HepG2 (cell line): ENCODE measurements at regions not wholly inside any gene's neighbourhood (a gene's known extent, or its start where the extent isn't known, plus 50 kb on each side); places are given as distances from the start of the nearest gene placed in this dataset.
A peak's percentile ranks its signal among the peaks of the same experiment; 100 is the strongest.

ENCODE experiments used
- ATAC-seq: fragments of 200-7000 bp; cut with Tn5 transposase; 3 replicates; pipeline ENCODE4 v1.9.1; 2020; ENCODE audit warnings: mild to moderate bottlenecking, moderate library complexity
- BruUV-seq: library from RNA; stranded (reverse); fragments of 400-500 nt; replicated peaks from 2 replicates; lab custom pipeline; 2021; lab: Mats Ljungman, UMichigan
- CTCF ChIA-PET: fragments of 300-600 bp; formaldehyde crosslinking; extraction: SDS; loops from one replicate; lab custom pipeline; 2021; ENCODE audit warnings: low total read pairs, inconsistent platforms, low intra/inter-chr PET ratio; lab: Yijun Ruan, JAX
- POLR2A ChIA-PET: fragments of 350-600 bp; sonication (Branson Sonifier 250); formaldehyde crosslinking; loops from one replicate; lab custom pipeline; 2020; ENCODE audit warnings: antibody characterized with exemption, inconsistent platforms; lab: Yijun Ruan, JAX
- DNase-seq: peaks from one replicate; pipeline ENCODE4 v3.0.0-alpha.2; 2015; ENCODE audit warnings: low spot score
- FAIRE-seq: peaks from 3 replicates; lab custom pipeline; 2011; peaks lifted over from hg19 to GRCh38; lab: Jason Lieb, UNC
- H2AFZ ChIP-seq: one replicate; pipeline ENCODE4 v1.6.1; 2011; ENCODE audit warnings: low read length, inconsistent platforms
- H3K27ac ChIP-seq: fragments of 300-600 bp; 3 replicates; pipeline ENCODE4 v1.8.0; 2011; ENCODE audit warnings: mixed run types, mild to moderate bottlenecking, mixed read lengths, low read length, inconsistent platforms; ENCODE audit not compliant: insufficient read depth; ENCODE audit errors: extremely low read length
- H3K27me3 ChIP-seq, 2 experiments: fragments of 200-600 bp in 1 of 2; 2 replicates in 1 of 2; 3 replicates in 1 of 2; pipeline versions ENCODE4 v1.6.0 to v1.8.0; 2011; ENCODE audit warnings: low read length in 2 of 2, mild to moderate bottlenecking in 2 of 2, moderate library complexity in 2 of 2, inconsistent platforms in 1 of 2; ENCODE audit not compliant: insufficient read depth in 2 of 2, control insufficient read depth in 1 of 2
- H3K36me3 ChIP-seq, 2 experiments: fragments of 200-600 bp in 1 of 2; replicated peaks in 1 of 2; 2 replicates in 1 of 2; 3 replicates in 1 of 2; pipeline versions ENCODE4 v1.5.1 to v1.8.0; 2011; ENCODE audit warnings: low read length in 2 of 2, inconsistent platforms in 1 of 2; ENCODE audit not compliant: insufficient read depth in 2 of 2, control insufficient read depth in 1 of 2
- H3K4me1 ChIP-seq: 2 replicates; pipeline ENCODE4 v1.5.1; 2012; ENCODE audit warnings: low read length, inconsistent platforms; ENCODE audit not compliant: insufficient read depth
- H3K4me2 ChIP-seq: 2 replicates; pipeline ENCODE4 v1.6.0; 2011; ENCODE audit warnings: low read depth, low read length, inconsistent platforms
- H3K4me3 ChIP-seq, 3 experiments: fragments of 200-600 bp in 1 of 3; sonication (generic), shearing (Covaris generic) in 1 of 3; replicated peaks in 1 of 3; 2 replicates each; pipeline ENCODE4 v1.5.1; 2011 to 2016; ENCODE audit warnings: low read length in 3 of 3, inconsistent platforms in 2 of 3, low read depth in 2 of 3, mild to moderate bottlenecking in 2 of 3, control low read depth in 1 of 3, mixed read lengths in 1 of 3; ENCODE audit not compliant: insufficient read depth in 1 of 3
- H3K79me2 ChIP-seq: one replicate; pipeline ENCODE4 v1.6.1; 2011; ENCODE audit warnings: low read length, inconsistent platforms; ENCODE audit not compliant: insufficient read depth
- H3K9ac ChIP-seq: 2 replicates; pipeline ENCODE4 v1.6.0; 2011; ENCODE audit warnings: mild to moderate bottlenecking, low read depth, low read length, inconsistent platforms; ENCODE audit not compliant: insufficient read depth
- H3K9me3 ChIP-seq: 2 replicates; pipeline ENCODE4 v1.5.1; 2012; ENCODE audit warnings: mild to moderate bottlenecking, low read length
- H4K20me1 ChIP-seq: 2 replicates; pipeline ENCODE4 v1.6.0; 2011; ENCODE audit warnings: inconsistent platforms, mild to moderate bottlenecking, low read length, moderate library complexity; ENCODE audit not compliant: insufficient read depth
- ATF7 ChIP-seq, 2 experiments: fragments of 450-650 bp in 1 of 2; sonication (generic) in 1 of 2; formaldehyde crosslinking in 1 of 2; IDR thresholded peaks; 2 replicates each; pipeline versions ENCODE4 v1.4.0 to v1.6.1; 2016 to 2020; ENCODE audit warnings: antibody characterized with exemption in 1 of 2, mild to moderate bottlenecking in 1 of 2, missing genetic modification reagents in 1 of 2
- CEBPB ChIP-seq: IDR thresholded peaks from 2 replicates; pipeline ENCODE4 v1.6.1; 2011; ENCODE audit warnings: low read depth, low read length, improper control_type of control experiment, borderline replicate concordance
- ZBTB3 ChIP-seq: sonication (generic); formaldehyde crosslinking; IDR thresholded peaks from 2 replicates; pipeline ENCODE4 v1.4.0; 2020; ENCODE audit warnings: low read depth, mild to moderate bottlenecking, moderate library complexity, missing genetic modification reagents, borderline replicate concordance
- ZNF331 ChIP-seq: sonication (generic); formaldehyde crosslinking; IDR thresholded peaks from 2 replicates; pipeline ENCODE4 v1.4.0; 2020; ENCODE audit warnings: missing genetic modification reagents
- ZNF431 ChIP-seq: sonication (generic); formaldehyde crosslinking; IDR thresholded peaks from 2 replicates; pipeline ENCODE4 v1.9.0; 2022; ENCODE audit warnings: missing genetic modification reagents, low read depth, mild to moderate bottlenecking, borderline replicate concordance
- ZNF446 ChIP-seq: sonication (generic); formaldehyde crosslinking; IDR thresholded peaks from 2 replicates; pipeline ENCODE4 v1.5.0; 2020; ENCODE audit warnings: mild to moderate bottlenecking, missing genetic modification reagents
- WGBS: methylation state at CpG from one replicate; pipeline ENCODE4 v1.1.6; 2017; ENCODE audit warnings: low lambda C conversion rate; 5-methylcytosine and 5-hydroxymethylcytosine counted together
- in situ Hi-C: cut with HindIII; loops from 2 replicates; pipeline ENCODE4 v1.10.0; 2017; ENCODE audit warnings: low pct_unique_long_range_greater_than_20kb; ENCODE audit not compliant: extremely low pct_ligation_motif_present
- intact Hi-C: fragments of 100-400 bp; cut with micrococcal nuclease; formaldehyde crosslinking; loops from one replicate; pipeline ENCODE4 v1.10.0; 2022; ENCODE audit not compliant: unreplicated experiment
- TF ChIP-seq, protein P1 (sequence below): fragments of 450-650 bp; IDR thresholded peaks from 2 replicates; pipeline ENCODE4 v1.6.1; 2016

DNA sequence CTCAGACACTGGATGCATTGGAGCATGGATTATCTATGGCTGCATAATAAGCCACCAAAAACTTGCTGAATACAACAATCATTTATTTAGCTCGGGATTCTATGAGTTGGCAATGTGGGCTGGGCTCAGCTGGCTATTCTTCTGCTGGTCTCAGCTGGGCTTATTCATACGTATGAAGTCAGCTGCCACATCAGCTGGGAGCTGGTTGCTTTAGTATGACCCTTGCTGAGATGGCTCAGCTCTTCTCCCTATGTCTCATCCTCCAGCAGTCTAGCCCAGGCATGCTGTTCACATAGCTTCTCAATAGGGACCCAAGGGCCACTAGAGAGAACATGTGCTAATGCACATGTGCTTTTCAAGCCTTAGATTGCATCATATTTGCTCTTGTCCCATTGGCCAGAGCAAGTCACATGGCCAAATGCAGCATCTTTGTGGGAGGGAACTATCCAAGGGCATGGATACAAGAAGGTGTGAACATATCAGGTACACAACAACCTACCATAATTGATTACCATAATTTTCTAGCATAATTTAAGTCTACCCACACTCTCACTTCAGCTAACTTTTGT is 444.6 kb downstream of the KIF16B start:
- H3K27ac ChIP-seq = no peak overlapping the region
- no peaks in the 10 kb centered on the region for H3K27me3 ChIP-seq
- TF ChIP-seq ZBTB3 (CRISPR knock-in tag) = no peak
- no peak for TF ChIP-seq ZNF431 (CRISPR knock-in tag)
- peak; percentile 29; the same call in 1 of the 2 replicates for TF ChIP-seq ATF7 (IDR thresholded peaks at IDR 0.05)
- no peak for TF ChIP-seq ATF7 (CRISPR knock-in tag; IDR thresholded peaks at IDR 0.05)
- peak; percentile 75; the same call in 1 of the 2 replicates for TF ChIP-seq CEBPB
- TF ChIP-seq, protein P1, sequence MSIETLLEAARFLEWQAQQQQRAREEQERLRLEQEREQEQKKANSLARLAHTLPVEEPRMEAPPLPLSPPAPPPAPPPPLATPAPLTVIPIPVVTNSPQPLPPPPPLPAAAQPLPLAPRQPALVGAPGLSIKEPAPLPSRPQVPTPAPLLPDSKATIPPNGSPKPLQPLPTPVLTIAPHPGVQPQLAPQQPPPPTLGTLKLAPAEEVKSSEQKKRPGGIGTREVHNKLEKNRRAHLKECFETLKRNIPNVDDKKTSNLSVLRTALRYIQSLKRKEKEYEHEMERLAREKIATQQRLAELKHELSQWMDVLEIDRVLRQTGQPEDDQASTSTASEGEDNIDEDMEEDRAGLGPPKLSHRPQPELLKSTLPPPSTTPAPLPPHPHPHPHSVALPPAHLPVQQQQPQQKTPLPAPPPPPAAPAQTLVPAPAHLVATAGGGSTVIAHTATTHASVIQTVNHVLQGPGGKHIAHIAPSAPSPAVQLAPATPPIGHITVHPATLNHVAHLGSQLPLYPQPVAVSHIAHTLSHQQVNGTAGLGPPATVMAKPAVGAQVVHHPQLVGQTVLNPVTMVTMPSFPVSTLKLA = peak; percentile 90
- no peak for TF ChIP-seq ZNF446
- TF ChIP-seq ZNF331 = peak; percentile 98
- H3K36me3 ChIP-seq = no peaks in the 10 kb centered on the region
- in situ Hi-C loops (no loop called here), intact Hi-C loops (no loop called here)
- H4K20me1 ChIP-seq = no peaks in the 10 kb centered on the region
- no peak overlapping the region for H3K4me3 ChIP-seq
- FAIRE-seq = no peak
- BruUV-seq = no TSS peak
- 29% methylated on average over 2 of the region's 2 CpGs for WGBS
- peaks cover 42% of the 10 kb centered on the region for H3K9me3 ChIP-seq
- no peak overlapping the region for H3K9ac ChIP-seq
- H3K79me2 ChIP-seq = no peaks in the 10 kb centered on the region
- ATAC-seq = no peak
- ChIA-PET POLR2A (no interaction called here), CTCF (no interaction called here)
- no peak overlapping the region for H2AFZ ChIP-seq
- peaks cover 28% of the 10 kb centered on the region for H3K4me1 ChIP-seq
- no peak for DNase-seq
- no peak overlapping the region for H3K4me2 ChIP-seq
